KMS-11 (cell line): ENCODE measurements at regions not wholly inside any gene's neighbourhood (a gene's known extent, or its start where the extent isn't known, plus 50 kb on each side); places are given as distances from the start of the nearest gene placed in this dataset.

Source experiments
- H2AFZ ChIP-seq: fragments of 200-600 bp; sonication (generic); 2 replicates; pipeline ENCODE4 v1.6.1; 2016; ENCODE audit warnings: antibody characterized with exemption, mixed run types, low read depth
- H3K27ac ChIP-seq: fragments of 200-600 bp; sonication (generic); 2 replicates; pipeline ENCODE4 v1.6.1; 2016; ENCODE audit warnings: mild to moderate bottlenecking, mixed run types
- H3K27me3 ChIP-seq: fragments of 200-600 bp; sonication (generic); 2 replicates; pipeline ENCODE4 v1.6.1; 2017; ENCODE audit warnings: mild to moderate bottlenecking, low read depth, mixed run types, moderate library complexity; ENCODE audit not compliant: insufficient read depth
- H3K36me3 ChIP-seq: fragments of 200-600 bp; sonication (generic); 2 replicates; pipeline ENCODE4 v1.6.1; 2017; ENCODE audit warnings: mild to moderate bottlenecking, mixed run types; ENCODE audit not compliant: insufficient read depth
- H3K4me1 ChIP-seq: fragments of 200-600 bp; sonication (generic); 2 replicates; pipeline ENCODE4 v1.6.1; 2016; ENCODE audit warnings: mild to moderate bottlenecking, low read depth, mixed run types; ENCODE audit not compliant: poor library complexity, severe bottlenecking
- H3K4me2 ChIP-seq: fragments of 200-600 bp; sonication (generic); 2 replicates; pipeline ENCODE4 v1.7.0; 2016; ENCODE audit warnings: mild to moderate bottlenecking, mixed run types
- H3K4me3 ChIP-seq: fragments of 200-600 bp; sonication (generic); IDR thresholded peaks from 2 replicates; pipeline ENCODE4 v1.6.1; 2017; ENCODE audit warnings: low read depth, low read length, mixed read lengths; ENCODE audit not compliant: insufficient read depth
- H3K79me2 ChIP-seq: fragments of 200-600 bp; sonication (generic); 2 replicates; pipeline ENCODE4 v1.6.1; 2016; ENCODE audit warnings: low read depth, mixed run types; ENCODE audit not compliant: insufficient read depth
- H3K9ac ChIP-seq: fragments of 200-600 bp; sonication (generic); 2 replicates; pipeline ENCODE4 v1.6.1; 2016; ENCODE audit warnings: mild to moderate bottlenecking, mixed run types
- H4K20me1 ChIP-seq: fragments of 200-600 bp; sonication (generic); 2 replicates; pipeline ENCODE4 v1.6.1; 2016; ENCODE audit warnings: mild to moderate bottlenecking, mixed run types; ENCODE audit not compliant: insufficient read depth
- CTCF ChIP-seq: fragments of 200-600 bp; sonication (generic); conservative IDR thresholded peaks from 2 replicates; pipeline ENCODE4 v1.6.1; 2017; ENCODE audit warnings: low read depth, mild to moderate bottlenecking, antibody characterized with exemption, low read length, moderate library complexity, mixed read lengths

GRCh38 chr14:97402279-97402678, 605.1 kb downstream of the VRK1 start:
- no peaks in the 10 kb centered on the region for H3K79me2 ChIP-seq
- no peak overlapping the region for H3K4me3 ChIP-seq
- H4K20me1 ChIP-seq, result no peaks in the 10 kb centered on the region
- no peak overlapping the region for H2AFZ ChIP-seq
- H3K27ac ChIP-seq, result no peak overlapping the region
- H3K36me3 ChIP-seq, result no peaks in the 10 kb centered on the region
- no peak for TF ChIP-seq CTCF
- H3K4me2 ChIP-seq, result no peak overlapping the region
- H3K4me1 ChIP-seq, result no peaks in the 10 kb centered on the region
- no peaks in the 10 kb centered on the region for H3K27me3 ChIP-seq
- no peak overlapping the region for H3K9ac ChIP-seq

DNA sequence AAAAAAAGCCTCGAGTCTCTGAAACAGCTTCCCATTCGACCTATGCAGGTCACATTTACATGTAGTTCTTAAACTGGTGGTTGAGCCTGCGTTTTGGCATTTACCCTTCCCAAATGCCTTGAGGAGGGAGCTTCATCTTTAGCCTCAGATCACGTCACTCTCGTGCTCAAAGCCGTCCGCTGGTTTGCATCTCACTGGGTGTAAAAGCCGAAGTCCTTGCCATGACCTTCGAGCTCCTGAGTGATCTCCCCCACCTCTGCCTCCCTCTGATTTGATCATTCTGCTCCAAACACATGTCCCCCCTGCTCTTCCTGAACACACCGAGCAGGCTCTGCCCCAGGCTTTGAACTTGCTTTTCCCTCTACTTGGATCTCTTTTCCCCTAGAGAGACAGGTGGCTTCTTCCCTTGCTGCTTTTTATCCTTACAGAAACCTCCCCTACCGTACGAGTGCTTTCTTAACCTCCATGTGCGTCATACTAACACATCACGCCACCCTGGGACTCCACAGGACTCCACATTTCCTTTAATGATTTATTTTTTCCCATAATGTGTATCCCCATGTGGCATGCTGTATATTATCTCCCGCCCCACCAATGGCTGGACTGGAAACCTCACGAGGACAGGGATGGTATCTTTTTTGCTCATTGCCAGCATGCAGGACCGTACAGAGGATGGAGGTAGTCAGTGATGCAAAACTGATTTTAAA, 610.7 kb downstream of the VRK1 start:
- no peak for TF ChIP-seq CTCF
- H3K4me1 ChIP-seq, result peaks cover 12% of the 10 kb centered on the region
- no peaks in the 10 kb centered on the region for H3K36me3 ChIP-seq
- no peak overlapping the region for H3K4me2 ChIP-seq
- H3K79me2 ChIP-seq, result no peaks in the 10 kb centered on the region
- H2AFZ ChIP-seq, result no peak overlapping the region
- H4K20me1 ChIP-seq, result no peaks in the 10 kb centered on the region
- H3K4me3 ChIP-seq, result no peak overlapping the region
- H3K27ac ChIP-seq, result no peak overlapping the region
- no peaks in the 10 kb centered on the region for H3K27me3 ChIP-seq
- H3K9ac ChIP-seq, result no peak overlapping the region

- Histone ChIP-seq H3K27me3 (no peaks in the 10 kb centered on the region), H3K36me3 (no peaks in the 10 kb centered on the region), H3K4me1 (peaks cover 12% of the 10 kb centered on the region), H3K79me2 (no peaks in the 10 kb centered on the region), H4K20me1 (no peaks in the 10 kb centered on the region), H2AFZ (peak overlapping the region; percentile 54; the same call in 1 of the 2 replicates), H3K4me2 (no peak overlapping the region), H3K9ac (no peak overlapping the region), H3K27ac (peak overlapping the region; percentile 30; the same call in 1 of the 2 replicates), H3K4me3 (no peak overlapping the region)
- TF ChIP-seq CTCF, result no peak
Observed at GRCh38 chr14:97408503-97408902, 611.3 kb downstream of the VRK1 start.

DNA sequence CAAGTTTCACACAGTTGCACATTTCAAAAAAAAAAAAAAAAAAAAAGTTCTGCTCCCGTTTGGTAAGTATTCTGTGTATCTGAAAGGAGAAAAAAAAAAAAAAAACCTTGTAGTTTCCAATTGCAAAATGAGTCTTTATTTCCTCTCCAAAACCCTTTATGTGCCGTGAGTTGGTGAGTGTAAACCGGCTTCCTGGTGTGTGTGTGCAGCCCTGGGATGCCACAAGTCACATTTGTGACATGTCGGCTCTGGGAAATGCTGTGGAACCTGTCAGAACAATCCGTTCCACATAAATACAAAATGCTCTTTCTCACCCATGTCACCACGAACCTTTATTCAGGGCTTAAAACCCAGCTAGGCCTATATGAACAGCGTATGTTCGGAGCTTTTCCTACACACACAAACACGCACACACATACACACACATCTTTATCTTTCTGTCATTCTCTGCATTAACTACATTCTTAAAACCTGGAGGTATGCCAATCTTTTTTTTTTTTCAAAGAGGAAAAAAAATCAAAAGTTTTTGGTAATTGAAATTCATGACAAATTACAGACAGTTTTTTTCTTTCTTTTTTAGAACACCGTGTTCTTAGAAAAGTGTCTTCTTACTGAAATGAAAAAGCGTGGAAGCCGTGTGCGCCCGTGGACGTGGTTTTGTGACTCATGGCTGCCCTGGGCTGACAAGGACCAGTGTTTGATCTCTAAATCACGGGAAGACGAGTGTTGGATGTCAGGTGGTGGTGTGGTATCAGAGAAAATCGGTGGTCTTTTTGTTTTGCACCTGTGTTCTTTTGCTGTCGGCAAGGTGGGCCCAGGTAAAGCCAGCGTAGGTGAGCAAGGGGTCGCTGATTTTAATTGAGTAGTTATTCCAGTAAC, 612.0 kb downstream of the VRK1 start:
- H3K27ac ChIP-seq, result peak overlapping the region; percentile 30; the same call in 1 of the 2 replicates
- peaks cover 12% of the 10 kb centered on the region for H3K4me1 ChIP-seq
- H3K4me2 ChIP-seq, result no peak overlapping the region
- H3K27me3 ChIP-seq, result no peaks in the 10 kb centered on the region
- no peaks in the 10 kb centered on the region for H3K36me3 ChIP-seq
- no peak overlapping the region for H3K4me3 ChIP-seq
- peak overlapping the region; percentile 54; the same call in 1 of the 2 replicates for H2AFZ ChIP-seq
- no peak overlapping the region for H3K9ac ChIP-seq
- H4K20me1 ChIP-seq, result no peaks in the 10 kb centered on the region
- TF ChIP-seq CTCF, result no peak
- H3K79me2 ChIP-seq, result no peaks in the 10 kb centered on the region
